ENCODE measurements at regions not wholly inside any gene's neighbourhood (a gene's known extent, or its start where the extent isn't known, plus 50 kb on each side); places are given as distances from the start of the nearest gene placed in this dataset.

DNA sequence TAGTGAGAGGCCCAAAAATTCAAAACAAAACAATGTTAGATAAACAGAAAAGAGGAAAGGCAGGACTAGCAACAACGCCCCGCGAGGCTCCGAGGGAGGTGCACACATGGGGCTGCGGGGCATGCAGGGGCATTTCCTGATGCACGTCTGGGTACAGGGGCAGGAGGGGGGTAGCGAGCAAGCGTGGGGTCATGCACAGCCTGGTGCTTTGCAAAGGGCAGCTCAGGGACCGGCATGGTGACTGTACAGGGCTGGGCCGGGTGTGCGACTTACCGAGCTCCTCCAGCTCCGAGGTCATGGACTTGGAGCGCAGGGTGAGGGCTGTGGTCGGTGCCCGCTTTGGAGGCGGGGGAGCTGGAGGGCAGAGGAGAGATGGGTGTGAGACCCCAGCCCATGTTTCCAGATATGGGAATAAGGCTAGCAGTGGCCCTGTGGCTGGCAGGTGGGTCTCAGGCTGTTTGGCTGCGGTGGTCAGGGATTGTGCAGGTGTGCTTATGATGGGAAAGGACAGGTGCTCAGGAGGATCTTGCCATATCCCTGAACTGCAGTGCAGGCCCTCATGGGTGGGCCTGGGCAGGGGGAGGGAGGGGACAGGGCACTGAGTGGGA is 103.7 kb downstream of the CTTN start:
- no peaks in the 10 kb centered on the region for H3K36me3 ChIP-seq (ENCODE audit: control insufficient read depth, insufficient read depth, low read length)
- 89% methylated on average over 17 of the region's 18 CpGs for WGBS (ENCODE audit: insufficient coverage)
- no peak overlapping the region for H3K27ac ChIP-seq (ENCODE audit: low read length)
- no peaks in the 10 kb centered on the region for H3K9me3 ChIP-seq (replicated peaks; ENCODE audit: control insufficient read depth, low read depth, low read length)
- peaks cover 3% of the 10 kb centered on the region for H3K27me3 ChIP-seq (ENCODE audit: control insufficient read depth, insufficient read depth, low read length)
- H3K4me3 ChIP-seq (ENCODE audit: low read length) = no peak overlapping the region
- H3K4me1 ChIP-seq (ENCODE audit: control insufficient read depth, insufficient read depth, low read length) = peaks cover 62% of the 10 kb centered on the region
- no peak for DNase-seq

- no peaks in the 10 kb centered on the region for H3K36me3 ChIP-seq (ENCODE audit: control insufficient read depth, insufficient read depth, low read length)
- DNase-seq = no peak
- H3K27me3 ChIP-seq (ENCODE audit: control insufficient read depth, insufficient read depth, low read length) = no peaks in the 10 kb centered on the region
- no peaks in the 10 kb centered on the region for H3K9me3 ChIP-seq (replicated peaks; ENCODE audit: control insufficient read depth, low read depth, low read length)
- H3K4me3 ChIP-seq (ENCODE audit: low read length) = no peak overlapping the region
- WGBS (ENCODE audit: insufficient coverage) = 77% methylated on average over 11 of the region's 15 CpGs
- H3K4me1 ChIP-seq (ENCODE audit: control insufficient read depth, insufficient read depth, low read length) = peaks cover 65% of the 10 kb centered on the region
- no peak overlapping the region for H3K27ac ChIP-seq (ENCODE audit: low read length)
These were observed 104.5 kb downstream of the CTTN start for GRCh38 chr11:70502677-70503467.

- WGBS (ENCODE audit: insufficient coverage) = 75% methylated on average over 11 of the region's 14 CpGs
- no peak for DNase-seq
- Histone ChIP-seq H3K4me3 (ENCODE audit: low read length) (no peak overlapping the region), H3K27ac (ENCODE audit: low read length) (no peak overlapping the region), H3K4me1 (ENCODE audit: control insufficient read depth, insufficient read depth, low read length) (peaks cover 60% of the 10 kb centered on the region), H3K9me3 (replicated peaks; ENCODE audit: control insufficient read depth, low read depth, low read length) (no peaks in the 10 kb centered on the region), H3K36me3 (ENCODE audit: control insufficient read depth, insufficient read depth, low read length) (no peaks in the 10 kb centered on the region), H3K27me3 (ENCODE audit: control insufficient read depth, insufficient read depth, low read length) (no peaks in the 10 kb centered on the region)
These were observed 105.3 kb downstream of the CTTN start for GRCh38 chr11:70503468-70504221.

- no peaks in the 10 kb centered on the region for H3K27me3 ChIP-seq (ENCODE audit: control insufficient read depth, insufficient read depth, low read length)
- H3K4me1 ChIP-seq (ENCODE audit: control insufficient read depth, insufficient read depth, low read length) = peaks cover 60% of the 10 kb centered on the region
- H3K4me3 ChIP-seq (ENCODE audit: low read length) = no peak overlapping the region
- H3K27ac ChIP-seq (ENCODE audit: low read length) = no peak overlapping the region
- 62% methylated on average over 17 of the region's 19 CpGs for WGBS (ENCODE audit: insufficient coverage)
- DNase-seq = no peak
- H3K36me3 ChIP-seq (ENCODE audit: control insufficient read depth, insufficient read depth, low read length) = no peaks in the 10 kb centered on the region
- no peaks in the 10 kb centered on the region for H3K9me3 ChIP-seq (replicated peaks; ENCODE audit: control insufficient read depth, low read depth, low read length)
These were observed 106.1 kb downstream of the CTTN start for GRCh38 chr11:70504246-70505020.

- Histone ChIP-seq H3K9me3 (replicated peaks; ENCODE audit: control insufficient read depth, low read depth, low read length) (no peaks in the 10 kb centered on the region), H3K36me3 (ENCODE audit: control insufficient read depth, insufficient read depth, low read length) (no peaks in the 10 kb centered on the region), H3K27ac (ENCODE audit: low read length) (no peak overlapping the region), H3K4me3 (ENCODE audit: low read length) (no peak overlapping the region), H3K27me3 (ENCODE audit: control insufficient read depth, insufficient read depth, low read length) (peaks cover 3% of the 10 kb centered on the region), H3K4me1 (ENCODE audit: control insufficient read depth, insufficient read depth, low read length) (peaks cover 58% of the 10 kb centered on the region)
- no peak for DNase-seq
- 74% methylated on average over 11 of the region's 11 CpGs for WGBS (ENCODE audit: insufficient coverage)
These were observed 107.0 kb downstream of the CTTN start for GRCh38 chr11:70505331-70505731.

- WGBS (ENCODE audit: insufficient coverage) = 84% methylated on average over 11 of the region's 15 CpGs
- H3K27me3 ChIP-seq (ENCODE audit: control insufficient read depth, insufficient read depth, low read length) = peaks cover 8% of the 10 kb centered on the region
- peaks cover 52% of the 10 kb centered on the region for H3K4me1 ChIP-seq (ENCODE audit: control insufficient read depth, insufficient read depth, low read length)
- no peak overlapping the region for H3K4me3 ChIP-seq (ENCODE audit: low read length)
- H3K9me3 ChIP-seq (replicated peaks; ENCODE audit: control insufficient read depth, low read depth, low read length) = no peaks in the 10 kb centered on the region
- no peaks in the 10 kb centered on the region for H3K36me3 ChIP-seq (ENCODE audit: control insufficient read depth, insufficient read depth, low read length)
- no peak for DNase-seq
- H3K27ac ChIP-seq (ENCODE audit: low read length) = no peak overlapping the region
These were observed 107.7 kb downstream of the CTTN start for GRCh38 chr11:70505761-70506657.

GRCh38 chr11:70506658-70506970 is 108.3 kb downstream of the CTTN start:
- peaks cover 46% of the 10 kb centered on the region for H3K4me1 ChIP-seq (ENCODE audit: control insufficient read depth, insufficient read depth, low read length)
- H3K36me3 ChIP-seq (ENCODE audit: control insufficient read depth, insufficient read depth, low read length) = no peaks in the 10 kb centered on the region
- no peak overlapping the region for H3K27ac ChIP-seq (ENCODE audit: low read length)
- no peak overlapping the region for H3K4me3 ChIP-seq (ENCODE audit: low read length)
- H3K9me3 ChIP-seq (replicated peaks; ENCODE audit: control insufficient read depth, low read depth, low read length) = no peaks in the 10 kb centered on the region
- WGBS (ENCODE audit: insufficient coverage) = 87% methylated on average over 4 of the region's 5 CpGs
- H3K27me3 ChIP-seq (ENCODE audit: control insufficient read depth, insufficient read depth, low read length) = peaks cover 8% of the 10 kb centered on the region
- DNase-seq = no peak

GRCh38 chr11:70506986-70507385 is 108.7 kb downstream of the CTTN start:
- Histone ChIP-seq H3K4me3 (ENCODE audit: low read length) (no peak overlapping the region), H3K4me1 (ENCODE audit: control insufficient read depth, insufficient read depth, low read length) (peaks cover 44% of the 10 kb centered on the region)
- WGBS (ENCODE audit: insufficient coverage) = 71% methylated on average over 6 of the region's 7 CpGs

GRCh38 chr11:70507466-70508230 is 109.3 kb downstream of the CTTN start:
- no peak overlapping the region for H3K4me3 ChIP-seq (ENCODE audit: low read length)
- no peak for DNase-seq
- H3K27me3 ChIP-seq (ENCODE audit: control insufficient read depth, insufficient read depth, low read length) = peaks cover 8% of the 10 kb centered on the region
- no peak overlapping the region for H3K27ac ChIP-seq (ENCODE audit: low read length)
- 75% methylated on average over 11 of the region's 20 CpGs for WGBS (ENCODE audit: insufficient coverage)
- H3K9me3 ChIP-seq (replicated peaks; ENCODE audit: control insufficient read depth, low read depth, low read length) = peaks cover 3% of the 10 kb centered on the region
- peaks cover 44% of the 10 kb centered on the region for H3K4me1 ChIP-seq (ENCODE audit: control insufficient read depth, insufficient read depth, low read length)
- H3K36me3 ChIP-seq (ENCODE audit: control insufficient read depth, insufficient read depth, low read length) = no peaks in the 10 kb centered on the region

More at GRCh38 chr11:70506986-70507385, 108.7 kb downstream of the CTTN start:
- H3K27me3 ChIP-seq (ENCODE audit: control insufficient read depth, insufficient read depth, low read length) = peaks cover 8% of the 10 kb centered on the region
- no peaks in the 10 kb centered on the region for H3K9me3 ChIP-seq (replicated peaks; ENCODE audit: control insufficient read depth, low read depth, low read length)
- H3K27ac ChIP-seq (ENCODE audit: low read length) = no peak overlapping the region
- no peaks in the 10 kb centered on the region for H3K36me3 ChIP-seq (ENCODE audit: control insufficient read depth, insufficient read depth, low read length)
- no peak for DNase-seq
